Activated B cell treated with CpG ODN at 0.5 μM for 24 hours (primary cell): ENCODE measurements at regions not wholly inside any gene's neighbourhood (a gene's known extent, or its start where the extent isn't known, plus 50 kb on each side); places are given as distances from the start of the nearest gene placed in this dataset.

ENCODE experiments used
- ATAC-seq: fragments of 200-7000 bp; cut with Tn5 transposase; one replicate; pipeline ENCODE4 v1.10.0; 2021; ENCODE audit warnings: low read depth, mild to moderate bottlenecking, moderate library complexity
- CTCF ChIA-PET: fragments of 350-600 bp; sonication (Branson Sonifier 250); formaldehyde crosslinking; loops from one replicate; lab custom pipeline; 2021; ENCODE audit warnings: antibody characterized with exemption; lab: Charles Lee
- POLR2A ChIA-PET: fragments of 350-600 bp; sonication (Branson Sonifier 250); formaldehyde crosslinking; loops from one replicate; lab custom pipeline; 2021; ENCODE audit warnings: antibody characterized with exemption; lab: Charles Lee
- DNase-seq: peaks from one replicate; pipeline ENCODE4 v3.0.0; 2022
- H3K27ac Mint-ChIP-seq: one replicate; pipeline ENCODE4 v1.8.0; 2020; ENCODE audit warnings: mixed read lengths
- H3K27me3 Mint-ChIP-seq: one replicate; pipeline ENCODE4 v1.8.0; 2021; ENCODE audit warnings: mixed read lengths
- H3K36me3 Mint-ChIP-seq: one replicate; pipeline ENCODE4 v1.8.0; 2021; ENCODE audit warnings: low read depth, mixed read lengths
- H3K4me1 Mint-ChIP-seq: one replicate; pipeline ENCODE4 v1.8.0; 2021; ENCODE audit warnings: mixed read lengths
- H3K4me3 Mint-ChIP-seq: one replicate; pipeline ENCODE4 v1.8.0; 2020; ENCODE audit warnings: mild to moderate bottlenecking, mixed read lengths
- H3K9me3 Mint-ChIP-seq: one replicate; pipeline ENCODE4 v1.8.0; 2020; ENCODE audit warnings: mixed read lengths
- intact Hi-C: fragments of 100-400 bp; cut with micrococcal nuclease; formaldehyde crosslinking; loops from one replicate; pipeline ENCODE4 v1.15.1; 2024
- TF ChIP-seq, protein P1 (sequence below): fragments of 200-600 bp; IDR thresholded peaks from one replicate; pipeline ENCODE4 v1.8.0; 2022; ENCODE audit warnings: antibody characterized with exemption, mild to moderate bottlenecking

DNA sequence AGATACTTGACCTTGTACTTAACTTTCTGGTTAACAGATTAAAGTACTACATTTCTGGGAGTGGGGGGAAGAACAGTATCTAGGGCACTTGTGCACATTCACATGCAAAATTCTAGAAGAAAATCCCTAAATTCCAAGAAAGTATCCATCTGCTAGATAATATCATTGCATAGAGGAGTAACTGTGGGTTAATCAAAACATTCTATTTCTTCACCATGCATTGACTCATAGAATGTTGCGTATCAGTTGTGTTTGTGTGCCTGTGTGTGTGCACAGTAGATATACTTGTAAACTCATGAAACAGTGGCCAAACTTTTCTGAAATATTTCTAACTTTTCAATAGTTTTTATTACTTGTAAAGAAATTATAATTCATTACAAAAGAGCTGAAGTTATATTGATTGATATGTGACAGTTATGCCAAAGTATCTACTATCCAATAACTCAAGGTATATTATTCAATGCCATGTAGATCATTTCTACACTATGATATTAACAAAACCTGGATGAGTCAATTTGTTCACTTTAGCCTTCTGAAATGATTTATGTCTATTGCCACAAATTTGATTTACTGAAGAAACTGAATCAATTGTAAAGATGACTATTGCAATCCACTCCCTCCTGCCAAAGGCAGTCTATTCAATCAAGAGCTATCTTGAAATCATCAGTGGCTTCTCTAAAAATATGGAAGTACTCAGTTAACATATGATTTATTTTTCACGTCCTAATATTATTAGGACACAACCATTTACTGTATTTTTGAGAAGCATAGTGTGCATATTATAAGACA lies 756.7 kb upstream of the ARGLU1 start:
- no peak for DNase-seq
- ChIA-PET CTCF (no interaction called here), POLR2A (no interaction called here)
- no peak for ATAC-seq
- TF ChIP-seq, protein P1, sequence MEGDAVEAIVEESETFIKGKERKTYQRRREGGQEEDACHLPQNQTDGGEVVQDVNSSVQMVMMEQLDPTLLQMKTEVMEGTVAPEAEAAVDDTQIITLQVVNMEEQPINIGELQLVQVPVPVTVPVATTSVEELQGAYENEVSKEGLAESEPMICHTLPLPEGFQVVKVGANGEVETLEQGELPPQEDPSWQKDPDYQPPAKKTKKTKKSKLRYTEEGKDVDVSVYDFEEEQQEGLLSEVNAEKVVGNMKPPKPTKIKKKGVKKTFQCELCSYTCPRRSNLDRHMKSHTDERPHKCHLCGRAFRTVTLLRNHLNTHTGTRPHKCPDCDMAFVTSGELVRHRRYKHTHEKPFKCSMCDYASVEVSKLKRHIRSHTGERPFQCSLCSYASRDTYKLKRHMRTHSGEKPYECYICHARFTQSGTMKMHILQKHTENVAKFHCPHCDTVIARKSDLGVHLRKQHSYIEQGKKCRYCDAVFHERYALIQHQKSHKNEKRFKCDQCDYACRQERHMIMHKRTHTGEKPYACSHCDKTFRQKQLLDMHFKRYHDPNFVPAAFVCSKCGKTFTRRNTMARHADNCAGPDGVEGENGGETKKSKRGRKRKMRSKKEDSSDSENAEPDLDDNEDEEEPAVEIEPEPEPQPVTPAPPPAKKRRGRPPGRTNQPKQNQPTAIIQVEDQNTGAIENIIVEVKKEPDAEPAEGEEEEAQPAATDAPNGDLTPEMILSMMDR = no peak
- Mint-ChIP-seq H3K27ac (no peak overlapping the region), H3K4me1 (no peaks in the 10 kb centered on the region), H3K9me3 (no peaks in the 10 kb centered on the region), H3K4me3 (no peak overlapping the region), H3K36me3 (no peaks in the 10 kb centered on the region), H3K27me3 (no peaks in the 10 kb centered on the region)
- intact Hi-C loops = no loop called here

DNA sequence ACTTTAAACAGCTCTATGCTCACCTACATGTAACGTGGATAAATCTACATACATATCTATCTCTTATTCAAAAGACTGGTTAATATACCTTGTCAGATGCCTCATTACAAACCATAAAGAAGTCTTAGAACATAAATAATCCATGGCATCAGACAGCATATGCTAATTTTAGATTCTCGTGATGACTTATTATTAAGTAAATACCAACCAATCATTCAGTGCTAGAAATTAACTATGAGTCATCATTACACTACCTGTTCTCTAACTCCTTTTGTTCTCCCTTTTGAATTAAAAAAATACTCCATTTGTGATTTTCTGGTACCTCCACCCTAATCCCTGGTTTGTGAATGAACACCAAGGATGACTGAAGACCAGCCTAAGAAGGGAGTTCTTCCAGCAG lies 754.3 kb upstream of the ARGLU1 start:
- DNase-seq (no peak), ATAC-seq (no peak)
- intact Hi-C loops = no loop called here
- ChIA-PET POLR2A (no interaction called here), CTCF (no interaction called here)
- no peak overlapping the region for H3K4me3 Mint-ChIP-seq
- H3K4me1 Mint-ChIP-seq = no peaks in the 10 kb centered on the region
- no peaks in the 10 kb centered on the region for H3K9me3 Mint-ChIP-seq
- no peak overlapping the region for H3K27ac Mint-ChIP-seq
- no peaks in the 10 kb centered on the region for H3K36me3 Mint-ChIP-seq
- TF ChIP-seq, protein P1 = no peak
- H3K27me3 Mint-ChIP-seq = no peaks in the 10 kb centered on the region

DNA sequence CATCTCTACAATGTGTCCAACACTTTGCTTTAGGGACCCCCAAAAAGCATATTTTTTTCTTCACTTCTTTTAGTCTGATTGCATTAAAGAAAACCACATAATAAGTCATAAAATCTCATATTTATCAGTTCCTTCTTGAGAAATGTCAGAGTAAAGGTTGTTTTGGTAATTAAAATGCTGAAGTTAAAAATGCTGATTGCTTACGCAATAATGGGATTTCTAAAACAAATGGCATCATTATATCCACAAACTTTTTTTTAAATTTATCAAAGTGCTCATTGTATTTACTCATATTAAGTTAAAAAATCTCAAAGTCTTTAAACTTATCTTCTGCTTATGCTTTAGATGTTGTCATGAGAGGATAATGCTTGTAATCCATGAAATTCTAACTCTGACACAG lies 737.2 kb upstream of the ARGLU1 start:
- TF ChIP-seq, protein P1 = no peak
- Mint-ChIP-seq H3K27me3 (no peaks in the 10 kb centered on the region), H3K4me1 (no peaks in the 10 kb centered on the region), H3K4me3 (no peak overlapping the region), H3K27ac (no peak overlapping the region), H3K36me3 (no peaks in the 10 kb centered on the region), H3K9me3 (no peaks in the 10 kb centered on the region)
- POLR2A ChIA-PET = no interaction called here
- intact Hi-C loops = no loop called here
- DNase-seq (no peak), ATAC-seq (no peak)
- CTCF ChIA-PET = no interaction called here

DNA sequence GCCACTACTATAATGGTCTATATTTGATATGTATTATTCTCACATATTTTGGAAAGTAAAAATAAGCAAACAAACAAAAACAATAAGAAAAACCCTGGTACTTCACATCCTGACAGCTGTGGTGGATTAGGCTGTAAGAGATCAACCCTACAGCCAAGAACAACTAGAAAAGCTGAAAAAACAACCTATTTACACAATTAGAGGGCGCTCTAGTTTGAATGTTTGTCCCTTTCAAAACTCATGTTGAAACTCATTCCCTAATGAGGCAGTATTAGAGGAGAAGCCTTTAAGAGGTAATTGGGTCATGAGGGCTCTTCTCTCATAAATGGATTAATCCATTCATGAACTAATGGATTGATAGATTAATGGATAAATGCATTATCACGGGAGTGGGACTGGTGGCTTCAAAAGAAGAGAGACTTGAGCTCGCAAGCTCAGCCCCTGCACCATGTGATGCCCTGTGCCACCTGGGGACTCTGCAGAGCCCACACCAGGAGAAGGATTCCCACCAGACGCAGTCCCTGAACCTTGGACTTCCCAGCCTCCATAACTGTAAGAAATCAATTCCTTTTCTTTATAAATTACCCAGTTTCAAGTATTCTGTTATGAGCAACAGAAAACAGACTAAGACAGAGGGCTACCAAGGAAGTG lies 733.9 kb upstream of the ARGLU1 start:
- intact Hi-C loops = no loop called here
- Mint-ChIP-seq H3K4me1 (no peaks in the 10 kb centered on the region), H3K36me3 (no peaks in the 10 kb centered on the region), H3K9me3 (peaks cover 2% of the 10 kb centered on the region), H3K27me3 (no peaks in the 10 kb centered on the region), H3K4me3 (no peak overlapping the region), H3K27ac (no peak overlapping the region)
- ATAC-seq (no peak), DNase-seq (no peak)
- CTCF ChIA-PET = no interaction called here
- POLR2A ChIA-PET = no interaction called here
- TF ChIP-seq, protein P1 = no peak

DNA sequence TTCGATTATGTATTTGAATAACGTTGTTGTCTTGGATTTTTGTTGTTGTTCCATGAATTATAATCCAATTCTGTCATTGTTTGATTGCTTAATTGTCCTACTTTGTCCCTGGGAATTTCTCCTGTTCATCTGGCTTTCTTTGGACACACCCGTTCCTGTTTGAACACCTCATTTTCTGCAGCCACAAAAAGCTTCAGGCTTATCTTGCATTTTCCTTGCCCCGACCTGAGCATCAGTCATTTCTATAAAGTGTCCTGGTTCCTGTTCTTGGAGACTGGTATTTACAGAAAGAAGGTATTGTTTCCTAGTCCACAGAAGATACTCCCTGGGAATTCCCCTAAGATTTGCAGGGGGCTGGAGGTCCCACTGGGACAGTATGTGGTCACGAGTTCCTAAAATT lies 731.8 kb upstream of the ARGLU1 start:
- intact Hi-C loops = no loop called here
- Mint-ChIP-seq H3K36me3 (no peaks in the 10 kb centered on the region), H3K27me3 (no peaks in the 10 kb centered on the region), H3K4me3 (no peak overlapping the region), H3K27ac (no peak overlapping the region), H3K4me1 (no peaks in the 10 kb centered on the region), H3K9me3 (peaks cover 6% of the 10 kb centered on the region)
- ChIA-PET POLR2A (no interaction called here), CTCF (no interaction called here)
- DNase-seq = no peak
- TF ChIP-seq, protein P1 = no peak
- no peak for ATAC-seq
